ENCODE measurements at regions not wholly inside any gene's neighbourhood (a gene's known extent, or its start where the extent isn't known, plus 50 kb on each side); places are given as distances from the start of the nearest gene placed in this dataset.

GRCh38 chrX:80316526-80316925 lies 103.7 kb upstream of the TENT5D start:
- no peak overlapping the region for H3K27ac Mint-ChIP-seq (ENCODE audit: unreplicated experiment)
- H3K27me3 Mint-ChIP-seq (ENCODE audit: low read depth) = no peaks in the 10 kb centered on the region
- DNase-seq (ENCODE audit: low spot score) = no peak
- H3K4me3 Mint-ChIP-seq (ENCODE audit: unreplicated experiment) = no peak overlapping the region
- H3K36me3 Mint-ChIP-seq (ENCODE audit: low read depth) = peaks cover 1% of the 10 kb centered on the region
- H3K4me1 Mint-ChIP-seq (ENCODE audit: low read depth) = no peaks in the 10 kb centered on the region
- peaks cover 41% of the 10 kb centered on the region for H3K9me3 Mint-ChIP-seq (ENCODE audit: low read depth)
- no peak for TF ChIP-seq CTCF (IDR thresholded peaks at IDR 0.05)

- Mint-ChIP-seq H3K36me3 (ENCODE audit: low read depth) (peaks cover 1% of the 10 kb centered on the region), H3K27me3 (ENCODE audit: low read depth) (no peaks in the 10 kb centered on the region), H3K9me3 (ENCODE audit: low read depth) (peaks cover 43% of the 10 kb centered on the region), H3K4me1 (ENCODE audit: low read depth) (no peaks in the 10 kb centered on the region), H3K27ac (ENCODE audit: unreplicated experiment) (no peak overlapping the region), H3K4me3 (ENCODE audit: unreplicated experiment) (no peak overlapping the region)
- TF ChIP-seq CTCF (IDR thresholded peaks at IDR 0.05) = no peak
- no peak for DNase-seq (ENCODE audit: low spot score)
These were observed 102.6 kb upstream of the TENT5D start for GRCh38 chrX:80317646-80318045.

- no peaks in the 10 kb centered on the region for H3K36me3 Mint-ChIP-seq (ENCODE audit: low read depth)
- H3K27ac Mint-ChIP-seq (ENCODE audit: unreplicated experiment) = no peak overlapping the region
- no peak for TF ChIP-seq CTCF (IDR thresholded peaks at IDR 0.05)
- DNase-seq (ENCODE audit: low spot score) = no peak
- no peaks in the 10 kb centered on the region for H3K4me1 Mint-ChIP-seq (ENCODE audit: low read depth)
- no peaks in the 10 kb centered on the region for H3K27me3 Mint-ChIP-seq (ENCODE audit: low read depth)
- H3K9me3 Mint-ChIP-seq (ENCODE audit: low read depth) = no peaks in the 10 kb centered on the region
- H3K4me3 Mint-ChIP-seq (ENCODE audit: unreplicated experiment) = no peak overlapping the region
These were observed 89.0 kb upstream of the TENT5D start for GRCh38 chrX:80331285-80331684.

- Mint-ChIP-seq H3K27ac (ENCODE audit: unreplicated experiment) (no peak overlapping the region), H3K4me3 (ENCODE audit: unreplicated experiment) (no peak overlapping the region), H3K9me3 (ENCODE audit: low read depth) (no peaks in the 10 kb centered on the region), H3K36me3 (ENCODE audit: low read depth) (no peaks in the 10 kb centered on the region), H3K4me1 (ENCODE audit: low read depth) (no peaks in the 10 kb centered on the region), H3K27me3 (ENCODE audit: low read depth) (no peaks in the 10 kb centered on the region)
- TF ChIP-seq CTCF (IDR thresholded peaks at IDR 0.05) = no peak
- DNase-seq (ENCODE audit: low spot score) = peak; percentile 15
These were observed 85.7 kb upstream of the TENT5D start for GRCh38 chrX:80334583-80334982.

GRCh38 chrX:80335062-80335830 lies 85.0 kb upstream of the TENT5D start:
- no peak overlapping the region for H3K4me3 Mint-ChIP-seq (ENCODE audit: unreplicated experiment)
- H3K4me1 Mint-ChIP-seq (ENCODE audit: low read depth) = no peaks in the 10 kb centered on the region
- no peak overlapping the region for H3K27ac Mint-ChIP-seq (ENCODE audit: unreplicated experiment)
- H3K27me3 Mint-ChIP-seq (ENCODE audit: low read depth) = no peaks in the 10 kb centered on the region
- no peak for TF ChIP-seq CTCF (IDR thresholded peaks at IDR 0.05)
- no peaks in the 10 kb centered on the region for H3K36me3 Mint-ChIP-seq (ENCODE audit: low read depth)
- H3K9me3 Mint-ChIP-seq (ENCODE audit: low read depth) = no peaks in the 10 kb centered on the region
- DNase-seq (ENCODE audit: low spot score) = peak; percentile 55
